Astrocyte of the cerebellum (primary cell): ENCODE measurements at regions not wholly inside any gene's neighbourhood (a gene's known extent, or its start where the extent isn't known, plus 50 kb on each side); places are given as distances from the start of the nearest gene placed in this dataset.

ENCODE experiments used
- DNase-seq: peaks from one replicate; pipeline ENCODE4 v3.0.0-alpha.2; 2011; ENCODE audit warnings: low read depth
- H3K4me3 ChIP-seq: 2 replicates; pipeline ENCODE4 v1.5.1; 2011; ENCODE audit warnings: mild to moderate bottlenecking, low read depth, low read length, moderate library complexity
- CTCF ChIP-seq: IDR thresholded peaks from 2 replicates; pipeline ENCODE4 v1.5.1; 2012; ENCODE audit warnings: low read length, low read depth, moderate library complexity, mild to moderate bottlenecking; ENCODE audit errors: missing control alignments
- in situ Hi-C: cut with HindIII; loops from 2 replicates; pipeline ENCODE4 v1.10.0; 2017; ENCODE audit warnings: low sequenced_read_pairs

GRCh38 chr17:72590382-72590781 is 469.6 kb downstream of the SOX9 start:
- no peak for DNase-seq
- TF ChIP-seq CTCF = no peak
- in situ Hi-C loops = no loop called here
- peak overlapping the region; percentile 94 for H3K4me3 ChIP-seq

DNA sequence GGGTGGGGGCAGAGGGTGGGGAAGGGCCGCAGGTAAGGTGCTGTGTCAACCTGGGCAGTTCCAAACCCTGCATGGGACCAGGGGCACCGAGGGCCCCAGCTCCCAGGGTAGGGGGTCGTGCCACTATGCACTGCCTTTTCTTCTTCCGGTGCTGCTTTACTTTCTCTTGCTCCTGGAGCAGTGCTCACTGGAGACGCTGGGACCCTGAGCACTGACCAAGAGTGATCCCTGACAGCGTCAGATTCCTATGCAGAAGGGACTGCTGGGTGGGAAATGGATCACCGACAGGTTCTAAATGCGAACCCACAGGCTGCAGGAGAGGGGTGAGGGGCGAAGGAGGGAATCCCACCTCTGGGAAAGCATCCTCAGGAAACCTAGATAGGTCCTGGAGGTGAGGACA is 470.1 kb downstream of the SOX9 start:
- TF ChIP-seq CTCF = no peak
- no peak for DNase-seq
- peak overlapping the region; percentile 94 for H3K4me3 ChIP-seq
- in situ Hi-C loops = no loop called here

- no peak for TF ChIP-seq CTCF
- DNase-seq = no peak
- in situ Hi-C loops = no loop called here
- peak overlapping the region; percentile 94 for H3K4me3 ChIP-seq
Measured at GRCh38 chr17:72591289-72592241, 470.7 kb downstream of the SOX9 start.

- TF ChIP-seq CTCF = no peak
- in situ Hi-C loops = no loop called here
- peak overlapping the region; percentile 94 for H3K4me3 ChIP-seq
- DNase-seq = no peak
Measured at GRCh38 chr17:72592242-72592966, 471.6 kb downstream of the SOX9 start.

GRCh38 chr17:72592967-72593325 is 472.1 kb downstream of the SOX9 start:
- in situ Hi-C loops = no loop called here
- no peak for TF ChIP-seq CTCF
- no peak for DNase-seq
- H3K4me3 ChIP-seq = no peak overlapping the region

DNA sequence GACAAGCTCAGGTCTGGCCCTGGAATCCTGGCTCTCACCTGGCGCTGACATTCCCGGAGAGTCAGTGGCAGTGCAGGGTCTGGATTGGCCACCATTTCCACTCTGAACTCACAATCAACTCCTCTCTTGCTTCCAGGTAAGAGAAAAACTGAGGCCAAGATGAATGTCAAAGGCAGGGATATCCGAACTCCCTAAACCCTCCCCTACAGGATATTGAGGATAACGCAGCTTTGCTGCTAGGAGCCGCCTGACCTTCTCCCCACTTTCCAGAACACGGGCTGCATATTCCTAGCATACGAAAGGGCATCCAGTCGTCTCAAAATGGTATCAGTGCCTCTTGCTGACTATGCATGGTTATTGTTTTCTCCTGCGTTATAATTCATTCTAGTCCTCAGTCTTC is 473.4 kb downstream of the SOX9 start:
- H3K4me3 ChIP-seq = no peak overlapping the region
- in situ Hi-C loops = no loop called here
- peak; percentile 16 for TF ChIP-seq CTCF
- no peak for DNase-seq
